ENCODE measurements at regions not wholly inside any gene's neighbourhood (a gene's known extent, or its start where the extent isn't known, plus 50 kb on each side); places are given as distances from the start of the nearest gene placed in this dataset.

- H3K27ac ChIP-seq: no peak overlapping the region
- ChIA-PET CTCF (interaction anchor here (1.1 to 1.4 kb wide), 3 partner anchors 46 to 82 kb away, joined by 3 to 5 read pairs (median 3); no protein-coding TSS in a partner anchor), POLR2A (no interaction called here)
- H3K4me2 ChIP-seq: no peak overlapping the region
- ATAC-seq: no peak
- no peak for DNase-seq (ENCODE audit: low read depth in 1 of 2, low spot score in 1 of 2)
- no peak overlapping the region for H3K4me3 ChIP-seq
- FAIRE-seq: no peak
- TF ChIP-seq ESRRA (IDR thresholded peaks at IDR 0.05; ENCODE audit: borderline replicate concordance, low read length) (no peak), MYC (IDR thresholded peaks at IDR 0.05; ENCODE audit: borderline replicate concordance, low read length) (no peak), TFCP2L1 (CRISPR knock-in tag; IDR thresholded peaks at IDR 0.05) (no peak), RFX5 (IDR thresholded peaks at IDR 0.05) (no peak), HOXB13 (CRISPR knock-in tag; IDR thresholded peaks at IDR 0.05; ENCODE audit: low read depth) (no peak), ZFP36 (IDR thresholded peaks at IDR 0.05; ENCODE audit: borderline replicate concordance, partially characterized antibody) (no peak), HDAC2 (IDR thresholded peaks at IDR 0.05) (no peak), E2F6 (IDR thresholded peaks at IDR 0.05; ENCODE audit: borderline replicate concordance, low read depth) (no peak), NPAS2 (CRISPR knock-in tag; IDR thresholded peaks at IDR 0.05; ENCODE audit: borderline replicate concordance) (no peak), CHD2 (IDR thresholded peaks at IDR 0.05; ENCODE audit: low read length, partially characterized antibody) (no peak), BCL3 (IDR thresholded peaks at IDR 0.05) (no peak), CHD4 (IDR thresholded peaks at IDR 0.05; ENCODE audit: borderline replicate concordance) (no peak), REST (IDR thresholded peaks at IDR 0.05) (no peak), EHF (CRISPR knock-in tag; IDR thresholded peaks at IDR 0.05) (no peak), MAX (IDR thresholded peaks at IDR 0.05) (no peak)
- TF ChIP-seq, protein P1, sequence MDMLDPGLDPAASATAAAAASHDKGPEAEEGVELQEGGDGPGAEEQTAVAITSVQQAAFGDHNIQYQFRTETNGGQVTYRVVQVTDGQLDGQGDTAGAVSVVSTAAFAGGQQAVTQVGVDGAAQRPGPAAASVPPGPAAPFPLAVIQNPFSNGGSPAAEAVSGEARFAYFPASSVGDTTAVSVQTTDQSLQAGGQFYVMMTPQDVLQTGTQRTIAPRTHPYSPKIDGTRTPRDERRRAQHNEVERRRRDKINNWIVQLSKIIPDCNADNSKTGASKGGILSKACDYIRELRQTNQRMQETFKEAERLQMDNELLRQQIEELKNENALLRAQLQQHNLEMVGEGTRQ (IDR thresholded peaks at IDR 0.05): no peak
- TF ChIP-seq, protein P2, sequence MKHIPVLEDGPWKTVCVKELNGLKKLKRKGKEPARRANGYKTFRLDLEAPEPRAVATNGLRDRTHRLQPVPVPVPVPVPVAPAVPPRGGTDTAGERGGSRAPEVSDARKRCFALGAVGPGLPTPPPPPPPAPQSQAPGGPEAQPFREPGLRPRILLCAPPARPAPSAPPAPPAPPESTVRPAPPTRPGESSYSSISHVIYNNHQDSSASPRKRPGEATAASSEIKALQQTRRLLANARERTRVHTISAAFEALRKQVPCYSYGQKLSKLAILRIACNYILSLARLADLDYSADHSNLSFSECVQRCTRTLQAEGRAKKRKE (CRISPR knock-in tag; IDR thresholded peaks at IDR 0.05; ENCODE audit: low read depth): no peak
- H3K9me3 ChIP-seq: no peaks in the 10 kb centered on the region
- H3K4me1 ChIP-seq: peaks cover 2% of the 10 kb centered on the region; the same call in 2 of the 3 replicates
These were observed 133.5 kb downstream of the QPCT start for GRCh38 chr2:37477921-37478320.

GRCh38 chr2:37481244-37481643 is 136.8 kb downstream of the QPCT start:
- Histone ChIP-seq H3K27ac (no peak overlapping the region), H3K4me3 (no peak overlapping the region), H3K4me2 (no peak overlapping the region), H3K4me1 (no peaks in the 10 kb centered on the region), H3K9me3 (no peaks in the 10 kb centered on the region)
- DNase-seq (ENCODE audit: low read depth in 1 of 2, low spot score in 1 of 2) (no peak), ATAC-seq (no peak), FAIRE-seq (no peak)
- TF ChIP-seq FOSB (CRISPR knock-in tag; IDR thresholded peaks at IDR 0.05) (no peak), HOXA7 (CRISPR knock-in tag; IDR thresholded peaks at IDR 0.05) (no peak)
- ChIA-PET POLR2A (no interaction called here), CTCF (interaction anchor here (1.6 to 1.7 kb wide), 2 partner anchors 351 to 396 kb away, joined by 5 to 10 read pairs; no protein-coding TSS in a partner anchor)
- WGBS (ENCODE audit: missing lambda C conversion rate): 100% methylated on average over 2 of the region's 2 CpGs

All from A549 (cell line).